Psoas muscle (tissue), 7 donors: ENCODE measurements at regions not wholly inside any gene's neighbourhood (a gene's known extent, or its start where the extent isn't known, plus 50 kb on each side); places are given as distances from the start of the nearest gene placed in this dataset.

ENCODE experiments used
- ATAC-seq, 4 donors: fragments of 200-7000 bp; cut with Tn5 transposase; one replicate each; pipeline ENCODE4 v1.9.1; 2020; ENCODE audit warnings: moderate library complexity in 3 of 4, mild to moderate bottlenecking in 2 of 4
- DNase-seq, 2 donors: peaks; one replicate each; pipeline ENCODE4 v3.0.0-alpha.2; 2020
- H3K27ac ChIP-seq: fragments of 200-600 bp; one replicate; pipeline ENCODE4 v1.8.0; 2022
- H3K27me3 ChIP-seq, 3 donors: fragments of 200-600 bp in 1 of 3; one replicate each; pipeline versions ENCODE4 v1.6.1 to v1.8.0; 2013 to 2022; ENCODE audit warnings: low read length in 2 of 3, mild to moderate bottlenecking in 2 of 3, moderate library complexity in 1 of 3; ENCODE audit not compliant: insufficient read depth in 3 of 3
- H3K36me3 ChIP-seq, 2 donors: fragments of 200-600 bp in 1 of 2; one replicate each; pipeline versions ENCODE4 v1.6.1 to v1.8.0; 2013 to 2022; ENCODE audit warnings: low read depth in 1 of 2, mild to moderate bottlenecking in 1 of 2, moderate library complexity in 1 of 2; ENCODE audit not compliant: insufficient read depth in 1 of 2
- H3K4me1 ChIP-seq: fragments of 200-600 bp; one replicate; pipeline ENCODE4 v1.8.0; 2022
- H3K4me3 ChIP-seq: fragments of 200-600 bp; one replicate; pipeline ENCODE4 v1.8.0; 2022; ENCODE audit warnings: mild to moderate bottlenecking
- H3K9me3 ChIP-seq: fragments of 200-600 bp; one replicate; pipeline ENCODE4 v1.8.0; 2022
- CTCF ChIP-seq: fragments of 200-600 bp; IDR thresholded peaks from one replicate; pipeline ENCODE4 v1.8.0; 2022; ENCODE audit warnings: antibody characterized with exemption
- WGBS, 3 donors: extraction: QIAGEN DNeasy Blood & Tissue Kit; methylation state at CpG; one replicate each; pipeline versions ENCODE4 v1.1.6 to v1.1.7; 2013; 5-methylcytosine and 5-hydroxymethylcytosine counted together
- intact Hi-C, 2 donors: fragments of 100-400 bp; cut with DNase I; formaldehyde crosslinking; loops; one replicate each; pipeline versions ENCODE4 v1.11.0 to v1.14.2; 2022
- donor health status: healthy with polysubstance abuse.
- donor health status: DM: no; HTN: no; CAD: no; lungs with moderate emphysema.
- donor health status: Bipolar disorder and iron deficiency.
- donor health status: healthy.
- donor health status: DM: yes; HTN: yes; CAD: no.
- donor health status: DM: no; HTN: no; CAD: no.
- donor health status: DM: yes; HTN: yes; CAD: no.

- intact Hi-C loops, result no loop called here
Measured at GRCh38 chr3:110381992-110382391, 689.6 kb upstream of the NECTIN3 start.

GRCh38 chr3:110383356-110383755, 688.3 kb upstream of the NECTIN3 start:
- Histone ChIP-seq H3K4me3 (no peak overlapping the region), H3K4me1 (no peaks in the 10 kb centered on the region), H3K27ac (no peak overlapping the region), H3K9me3 (no peaks in the 10 kb centered on the region), H3K27me3 (no peaks in the 10 kb centered on the region), H3K36me3 (no peaks in the 10 kb centered on the region)
- ATAC-seq (no peak), DNase-seq (no peak)
- no peak for TF ChIP-seq CTCF
- intact Hi-C loops, result no loop called here

More at GRCh38 chr3:110381992-110382391, 689.6 kb upstream of the NECTIN3 start:
- WGBS, 3 donors, result 0 to 9% (median 5%) methylated on average over 1 of the region's 1 CpG
- DNase-seq, result no peak
- Histone ChIP-seq H3K4me1 (no peaks in the 10 kb centered on the region), H3K36me3 (no peaks in the 10 kb centered on the region), H3K4me3 (no peak overlapping the region), H3K9me3 (no peaks in the 10 kb centered on the region), H3K27me3 (no peaks in the 10 kb centered on the region), H3K27ac (no peak overlapping the region)
- no peak for TF ChIP-seq CTCF
- no peak for ATAC-seq

- no peak for TF ChIP-seq CTCF
- no peaks in the 10 kb centered on the region for H3K4me1 ChIP-seq
- no peaks in the 10 kb centered on the region for H3K36me3 ChIP-seq
- H3K27ac ChIP-seq, result no peak overlapping the region
- 75 to 83% (median 80%) methylated on average over 3 of the region's 3 CpGs for WGBS, 3 donors
- no peaks in the 10 kb centered on the region for H3K27me3 ChIP-seq
- DNase-seq (no peak), ATAC-seq (no peak)
- intact Hi-C loops, result no loop called here
- no peak overlapping the region for H3K4me3 ChIP-seq
- no peaks in the 10 kb centered on the region for H3K9me3 ChIP-seq
Measured at GRCh38 chr3:110384601-110385000, 687.0 kb upstream of the NECTIN3 start.

- Histone ChIP-seq H3K27me3 (no peaks in the 10 kb centered on the region), H3K9me3 (no peaks in the 10 kb centered on the region), H3K4me3 (no peak overlapping the region), H3K36me3 (no peaks in the 10 kb centered on the region), H3K27ac (no peak overlapping the region), H3K4me1 (no peaks in the 10 kb centered on the region)
- ATAC-seq, result no peak
- intact Hi-C loops, result no loop called here
- no peak for DNase-seq
- TF ChIP-seq CTCF, result no peak
Measured at GRCh38 chr3:110389005-110389404, 682.6 kb upstream of the NECTIN3 start.

- H3K27ac ChIP-seq, result no peak overlapping the region
- DNase-seq (no peak), ATAC-seq (no peak)
- intact Hi-C loops, result no loop called here
- no peaks in the 10 kb centered on the region for H3K27me3 ChIP-seq
- no peak for TF ChIP-seq CTCF
- H3K36me3 ChIP-seq, result no peaks in the 10 kb centered on the region
- no peak overlapping the region for H3K4me3 ChIP-seq
- H3K9me3 ChIP-seq, result no peaks in the 10 kb centered on the region
- H3K4me1 ChIP-seq, result no peaks in the 10 kb centered on the region
Measured at GRCh38 chr3:110390372-110390771, 681.2 kb upstream of the NECTIN3 start.
